GM18867 (cell line): ENCODE measurements at regions not wholly inside any gene's neighbourhood (a gene's known extent, or its start where the extent isn't known, plus 50 kb on each side); places are given as distances from the start of the nearest gene placed in this dataset.

Source experiments
- ATAC-seq: cut with Tn5 transposase; IDR thresholded peaks from one replicate; pipeline ENCODE4 v1.9.1; 2021; ENCODE audit warnings: mild to moderate bottlenecking, moderate library complexity; ENCODE audit not compliant: unreplicated experiment

DNA sequence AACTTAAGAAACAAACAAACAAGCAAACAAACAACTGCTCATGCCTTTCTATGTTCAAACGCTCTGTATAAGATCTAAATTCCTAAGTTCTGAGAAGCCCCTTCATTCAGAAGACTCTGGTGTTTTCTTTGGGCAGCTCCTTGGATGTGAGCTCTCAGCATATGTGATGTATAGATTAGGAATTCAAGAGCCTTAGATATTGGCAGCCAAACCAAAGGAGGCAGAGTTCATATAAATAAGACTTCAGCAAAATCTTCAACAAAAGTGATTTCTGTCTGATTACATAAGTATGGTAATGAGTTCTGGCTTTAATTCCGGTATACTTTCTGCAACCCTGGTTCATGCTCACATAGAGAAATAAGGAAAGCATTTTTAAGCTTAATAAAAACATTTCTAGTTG, 145.6 kb downstream of the DYRK2 start:
- ATAC-seq, result no peak

- ATAC-seq, result no peak
Measured at GRCh38 chr12:67795236-67795635, 146.7 kb downstream of the DYRK2 start.

GRCh38 chr12:67797185-67797741, 148.7 kb downstream of the DYRK2 start:
- no peak for ATAC-seq

GRCh38 chr12:67797753-67798152, 149.2 kb downstream of the DYRK2 start:
- no peak for ATAC-seq

GRCh38 chr12:67798768-67799167, 150.2 kb downstream of the DYRK2 start:
- no peak for ATAC-seq

- ATAC-seq, result no peak
Measured at GRCh38 chr12:67802731-67803130, 154.2 kb downstream of the DYRK2 start.

- ATAC-seq, result no peak
Measured at GRCh38 chr12:67803278-67803993, 154.9 kb downstream of the DYRK2 start.

DNA sequence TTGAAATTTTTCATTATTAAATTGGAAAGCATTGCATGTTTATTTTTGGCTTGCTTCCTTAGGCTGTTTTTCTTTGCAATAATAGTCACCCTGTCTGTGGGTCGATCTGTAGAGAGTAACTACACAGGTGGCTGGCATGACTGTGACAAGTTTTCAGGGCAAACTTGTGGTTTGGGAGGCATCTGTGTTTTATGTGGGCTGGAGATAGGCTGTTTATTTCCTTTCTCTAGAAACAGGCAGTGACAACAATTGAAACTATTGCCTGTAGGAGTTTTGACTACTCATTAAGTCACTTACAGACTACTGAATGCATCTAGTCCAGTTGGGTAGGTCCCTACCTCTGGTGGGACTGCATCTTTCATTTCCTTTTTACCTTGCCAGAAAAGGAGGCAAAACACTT, 155.6 kb downstream of the DYRK2 start:
- ATAC-seq, result peak; percentile 80

DNA sequence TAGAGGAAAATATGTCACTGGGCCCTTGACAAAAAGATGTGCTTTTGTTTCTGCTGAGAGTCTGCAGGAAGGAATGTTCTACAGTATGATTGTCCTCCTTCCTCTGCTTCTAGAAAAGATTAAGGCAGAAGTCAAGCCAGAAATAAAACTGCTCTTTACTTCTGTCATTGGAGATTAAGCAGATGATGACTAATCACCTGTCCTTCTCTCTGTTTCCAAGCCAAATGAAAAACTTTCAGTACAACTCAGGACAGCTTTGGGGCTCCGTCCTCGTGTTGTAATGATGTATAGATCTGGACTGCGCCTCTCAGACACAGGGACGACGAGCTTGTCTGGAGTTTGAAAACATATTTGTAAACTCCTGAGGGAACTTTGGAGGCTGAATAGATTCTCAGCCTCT, 159.3 kb downstream of the DYRK2 start:
- no peak for ATAC-seq

GRCh38 chr12:67810166-67810565, 161.6 kb downstream of the DYRK2 start:
- ATAC-seq, result no peak

DNA sequence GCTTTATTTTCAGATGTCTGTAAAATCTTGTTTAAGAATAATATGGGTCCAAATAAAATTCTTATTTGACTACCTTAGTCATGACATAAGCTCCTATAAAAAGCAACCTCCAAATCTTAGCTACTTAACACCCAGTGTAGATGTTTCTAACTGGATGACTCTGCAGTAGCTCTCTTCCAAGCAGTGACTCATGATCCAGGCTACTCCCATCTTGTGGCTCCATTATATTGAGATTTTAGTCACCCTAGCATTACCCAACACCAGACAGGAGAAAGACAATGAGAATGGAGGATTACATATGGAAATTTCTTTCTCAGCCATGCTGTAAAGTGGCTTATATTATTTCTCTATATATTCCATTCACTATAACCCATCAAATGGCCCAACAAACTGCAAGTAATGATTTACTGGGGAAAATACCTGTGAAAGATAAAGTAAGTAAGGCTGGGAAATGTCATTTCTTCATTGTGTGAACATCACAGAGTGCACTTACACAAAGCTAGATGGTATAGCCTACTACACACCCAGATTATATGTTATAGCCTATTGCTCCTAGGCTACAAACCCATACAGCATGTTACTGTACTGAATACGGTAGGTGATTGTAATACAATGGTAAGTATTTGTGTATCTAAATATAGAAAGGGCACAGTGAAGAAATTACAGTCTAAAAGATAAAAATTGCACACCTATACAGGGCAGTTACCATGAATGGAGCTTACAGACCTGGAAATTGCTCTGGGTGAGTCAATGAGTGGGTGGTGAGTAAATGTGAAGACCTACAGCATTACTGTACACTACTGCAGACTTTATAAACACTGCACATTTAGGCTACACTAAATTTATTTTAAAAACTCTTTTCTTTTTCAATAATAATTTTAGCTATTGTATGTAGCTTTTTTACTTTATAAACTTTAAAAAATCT, 163.2 kb downstream of the DYRK2 start:
- ATAC-seq, result no peak

DNA sequence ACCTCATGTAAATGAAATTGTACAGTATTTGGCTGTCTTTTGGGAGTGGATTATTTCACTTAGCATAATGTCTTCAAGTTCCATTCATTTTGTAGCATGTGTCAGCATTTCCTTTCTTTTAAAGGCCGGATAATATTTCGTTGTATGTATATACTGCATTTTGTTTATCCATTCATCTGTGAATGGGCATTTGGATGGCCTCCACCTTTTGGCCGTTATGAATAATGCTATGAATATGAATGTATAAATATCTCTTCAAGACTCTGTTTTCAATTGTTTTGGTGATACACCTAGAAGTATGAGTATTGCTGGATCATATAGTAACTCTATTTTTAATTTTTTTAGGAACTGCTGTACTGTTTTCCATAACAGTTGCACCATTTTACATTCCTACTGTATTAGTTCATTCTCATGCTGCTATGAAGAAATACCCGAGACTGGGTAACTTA, 164.9 kb downstream of the DYRK2 start:
- ATAC-seq, result no peak

DNA sequence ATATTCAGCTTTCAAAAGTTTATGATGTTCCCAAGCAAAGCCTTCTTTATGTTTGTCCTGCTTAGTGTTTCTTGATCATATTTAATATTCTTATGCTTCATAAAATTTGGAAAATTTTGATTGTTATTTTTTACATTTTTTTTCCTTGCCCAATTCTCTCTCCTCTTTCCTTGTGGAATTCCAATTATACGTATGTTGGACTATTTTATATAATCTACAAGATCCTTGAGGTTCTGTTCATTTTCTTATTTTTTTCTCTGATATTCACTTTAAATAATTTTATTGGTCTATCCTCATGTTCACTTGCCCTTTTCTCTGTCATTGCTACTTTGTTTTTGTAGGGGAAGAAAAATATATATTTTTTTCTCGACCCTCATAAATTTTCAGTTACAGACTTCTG, 167.7 kb downstream of the DYRK2 start:
- ATAC-seq, result no peak

DNA sequence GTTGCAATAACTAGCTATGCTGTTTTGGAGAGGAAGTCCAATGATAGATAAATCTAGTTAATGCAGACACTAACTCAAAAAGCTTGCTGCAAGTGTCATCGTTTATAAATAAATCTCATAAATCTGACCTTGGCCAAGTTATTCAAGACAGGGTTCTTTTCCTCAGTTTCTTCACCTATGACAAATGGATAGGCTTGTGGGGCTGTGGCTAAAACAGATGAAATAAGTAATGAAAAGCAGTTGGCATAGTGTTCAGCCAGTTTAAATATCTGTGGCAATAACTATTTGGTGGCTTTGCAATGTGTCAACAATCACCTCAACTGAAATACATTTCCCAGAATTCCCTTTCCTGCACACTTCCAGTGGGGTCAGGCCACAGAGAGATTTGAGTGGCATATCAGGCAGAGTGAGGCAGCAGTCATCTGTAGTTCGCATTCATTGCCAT, 169.9 kb downstream of the DYRK2 start:
- ATAC-seq, result no peak

DNA sequence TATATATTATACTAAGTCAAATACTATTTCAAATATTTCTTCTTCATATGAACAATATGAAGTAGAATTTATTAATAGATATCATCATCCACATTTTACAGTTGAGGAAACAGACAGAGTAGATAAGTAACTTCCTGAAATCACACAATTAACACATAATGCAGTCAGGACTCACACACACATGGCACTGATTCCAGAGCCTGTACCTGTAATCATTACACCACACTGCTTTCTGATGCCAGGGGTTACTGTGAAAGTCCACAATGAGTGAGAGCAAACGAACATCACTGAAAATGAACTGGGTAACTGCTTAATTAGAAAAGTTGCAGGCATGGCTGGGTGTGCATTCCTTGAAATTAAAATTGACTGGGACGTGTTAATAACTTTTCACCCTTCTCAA, 169.3 kb upstream of the IFNG-AS1 start:
- no peak for ATAC-seq

GRCh38 chr12:67820694-67821093, 168.6 kb upstream of the IFNG-AS1 start:
- ATAC-seq, result no peak

DNA sequence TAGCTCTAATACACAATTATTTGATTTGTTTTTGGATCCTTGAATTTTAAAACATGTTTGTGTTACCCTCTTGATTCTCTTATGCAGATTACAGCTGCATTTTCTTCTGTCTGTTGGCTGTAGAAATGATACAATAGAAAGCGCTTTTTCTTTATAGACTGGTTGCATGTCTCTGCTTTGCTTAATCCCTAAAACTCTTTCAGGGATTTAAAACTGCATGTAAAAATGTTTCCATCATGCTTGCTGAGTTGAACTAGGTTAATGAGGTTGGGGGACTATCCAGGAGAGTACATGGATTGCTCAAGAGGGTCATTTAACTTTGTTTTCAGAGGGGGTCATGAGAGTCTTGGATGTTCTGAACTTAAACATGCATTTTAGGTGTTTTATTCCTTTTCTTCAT, 166.4 kb upstream of the IFNG-AS1 start:
- no peak for ATAC-seq

- ATAC-seq, result no peak
Measured at GRCh38 chr12:67826148-67826547, 163.1 kb upstream of the IFNG-AS1 start.

DNA sequence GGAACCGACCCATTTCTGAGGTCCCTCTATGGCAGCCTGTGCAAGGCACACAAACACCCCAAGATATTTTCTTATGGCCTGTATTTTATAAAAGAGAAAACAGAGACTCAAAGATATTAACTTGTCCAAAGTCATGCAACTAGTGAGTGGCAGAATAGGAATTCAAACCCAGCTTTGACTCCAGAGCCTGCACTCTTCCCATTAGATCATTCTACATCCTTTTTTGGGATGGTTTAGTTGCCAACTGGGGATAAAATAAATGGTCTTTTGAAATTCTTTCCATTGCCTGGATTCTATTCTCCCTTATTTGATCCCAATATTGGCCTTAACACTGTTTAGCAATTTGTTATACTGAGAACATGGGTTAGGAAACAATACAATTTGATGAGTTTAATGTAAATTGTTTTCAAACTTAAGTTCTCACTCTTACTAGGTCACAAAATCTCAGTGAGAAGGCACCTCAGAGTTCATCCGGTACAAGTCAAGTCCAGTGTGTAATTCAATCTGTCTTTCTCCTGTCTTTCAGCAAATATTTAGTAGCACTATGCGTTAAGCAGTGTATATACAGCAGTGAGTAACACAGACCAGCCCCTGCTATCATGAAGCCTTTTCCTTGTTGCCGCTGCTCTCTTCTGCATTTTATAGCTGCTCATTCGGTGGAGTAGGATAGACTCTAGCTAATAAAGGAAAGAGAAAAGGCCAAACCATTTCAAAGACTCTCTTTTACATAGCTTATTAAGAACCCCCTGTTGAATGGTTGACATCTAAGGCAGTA, 162.1 kb upstream of the IFNG-AS1 start:
- ATAC-seq, result no peak

DNA sequence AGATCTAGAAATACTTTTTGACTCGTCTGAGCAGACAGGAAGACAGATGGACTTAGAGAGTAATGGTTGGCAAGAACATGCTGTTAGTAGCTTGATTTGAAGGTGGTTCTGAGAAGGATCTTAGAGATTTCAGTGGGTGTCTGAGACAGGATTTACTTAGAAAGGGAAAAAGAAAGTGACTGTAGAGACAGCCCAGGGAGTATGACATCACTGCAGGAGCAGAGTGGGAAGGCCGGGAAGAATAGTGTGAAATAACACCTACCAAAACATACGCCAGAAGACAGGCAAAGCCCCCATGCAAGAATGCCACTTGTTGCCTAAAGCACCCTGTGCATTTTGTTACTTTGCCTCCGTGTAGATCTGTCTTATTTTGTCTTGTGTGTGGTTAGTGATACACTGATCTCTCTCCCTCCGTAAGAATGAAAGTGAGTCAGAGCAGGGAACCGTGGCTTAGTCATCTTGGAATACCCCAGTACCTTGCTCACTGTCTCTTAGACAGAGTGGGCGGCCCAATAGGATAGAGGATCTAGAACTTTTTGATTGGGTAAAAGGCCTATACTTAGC, 161.3 kb upstream of the IFNG-AS1 start:
- ATAC-seq, result peak; percentile 67

DNA sequence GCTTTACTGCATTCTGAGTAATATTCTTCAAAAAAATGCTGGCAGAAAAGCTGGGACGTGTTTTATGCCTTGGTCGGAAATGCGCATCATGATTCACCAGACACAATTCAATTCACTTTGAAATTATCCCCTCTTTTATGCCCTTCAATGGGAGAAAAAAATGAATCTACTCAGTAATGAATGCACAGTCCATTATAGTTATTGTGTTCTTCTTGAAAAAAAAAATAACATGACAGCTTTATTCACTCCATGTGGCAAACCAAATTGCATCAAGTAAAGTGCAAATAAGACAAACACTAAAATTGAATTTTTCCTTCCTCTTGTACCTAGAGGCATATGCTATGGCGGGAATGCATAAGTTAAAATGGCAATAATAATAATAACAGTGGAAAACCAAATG, 159.4 kb upstream of the IFNG-AS1 start:
- no peak for ATAC-seq
